Glutamatergic neuron (in vitro differentiated cells): ENCODE measurements at regions not wholly inside any gene's neighbourhood (a gene's known extent, or its start where the extent isn't known, plus 50 kb on each side); places are given as distances from the start of the nearest gene placed in this dataset.

Experiments used
- DNase-seq: peaks from one replicate; pipeline ENCODE4 v3.0.0; 2022
- H3K27ac Mint-ChIP-seq: one replicate; pipeline ENCODE4 v1.8.0; 2020; ENCODE audit warnings: mild to moderate bottlenecking, mixed read lengths, inconsistent platforms; ENCODE audit not compliant: unreplicated experiment
- H3K27me3 Mint-ChIP-seq: one replicate; pipeline ENCODE4 v1.8.0; 2020; ENCODE audit warnings: mild to moderate bottlenecking, moderate library complexity, mixed read lengths, inconsistent platforms; ENCODE audit not compliant: unreplicated experiment
- H3K36me3 Mint-ChIP-seq: one replicate; pipeline ENCODE4 v1.8.0; 2020; ENCODE audit warnings: mild to moderate bottlenecking, mixed read lengths, inconsistent platforms; ENCODE audit not compliant: unreplicated experiment
- H3K4me1 Mint-ChIP-seq: one replicate; pipeline ENCODE4 v1.8.0; 2020; ENCODE audit warnings: mild to moderate bottlenecking, low read depth, mixed read lengths, inconsistent platforms; ENCODE audit not compliant: unreplicated experiment
- H3K4me3 Mint-ChIP-seq: one replicate; pipeline ENCODE4 v1.8.0; 2020; ENCODE audit warnings: mild to moderate bottlenecking, mixed read lengths, inconsistent platforms; ENCODE audit not compliant: unreplicated experiment
- H3K9me3 Mint-ChIP-seq: one replicate; pipeline ENCODE4 v1.8.0; 2020; ENCODE audit warnings: mild to moderate bottlenecking, moderate library complexity, mixed read lengths, inconsistent platforms; ENCODE audit not compliant: unreplicated experiment
- TF ChIP-seq, protein P1 (sequence below): fragments of 200-600 bp; sonication (generic); IDR thresholded peaks from one replicate; pipeline ENCODE4 v1.5.0; 2021; ENCODE audit not compliant: partially characterized antibody, unreplicated experiment

DNA sequence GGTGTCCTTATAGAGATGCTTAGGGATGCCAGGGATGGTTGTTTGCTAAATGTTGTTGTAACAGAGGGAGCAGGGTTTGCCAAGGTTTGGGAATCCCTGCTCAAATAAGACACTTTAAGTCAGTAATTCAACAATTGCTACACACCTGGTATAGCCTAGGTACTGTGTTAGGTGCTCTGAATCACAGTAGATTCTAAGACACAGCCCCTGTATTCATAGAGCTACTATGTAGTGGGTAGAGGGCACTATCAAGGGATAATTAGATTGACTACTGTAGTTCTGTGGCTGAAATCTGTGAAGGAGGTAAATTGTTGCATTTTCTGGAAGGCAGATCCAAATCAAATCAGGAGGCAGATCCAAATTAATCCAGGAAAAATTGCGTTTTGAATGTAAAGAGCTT, 149.2 kb downstream of the C12orf75 start:
- DNase-seq, result no peak
- H3K9me3 Mint-ChIP-seq, result no peaks in the 10 kb centered on the region
- H3K36me3 Mint-ChIP-seq, result peaks cover 14% of the 10 kb centered on the region
- H3K4me1 Mint-ChIP-seq, result peaks cover 3% of the 10 kb centered on the region
- H3K27ac Mint-ChIP-seq, result no peak overlapping the region
- H3K27me3 Mint-ChIP-seq, result no peaks in the 10 kb centered on the region
- H3K4me3 Mint-ChIP-seq, result no peak overlapping the region
- TF ChIP-seq, protein P1, sequence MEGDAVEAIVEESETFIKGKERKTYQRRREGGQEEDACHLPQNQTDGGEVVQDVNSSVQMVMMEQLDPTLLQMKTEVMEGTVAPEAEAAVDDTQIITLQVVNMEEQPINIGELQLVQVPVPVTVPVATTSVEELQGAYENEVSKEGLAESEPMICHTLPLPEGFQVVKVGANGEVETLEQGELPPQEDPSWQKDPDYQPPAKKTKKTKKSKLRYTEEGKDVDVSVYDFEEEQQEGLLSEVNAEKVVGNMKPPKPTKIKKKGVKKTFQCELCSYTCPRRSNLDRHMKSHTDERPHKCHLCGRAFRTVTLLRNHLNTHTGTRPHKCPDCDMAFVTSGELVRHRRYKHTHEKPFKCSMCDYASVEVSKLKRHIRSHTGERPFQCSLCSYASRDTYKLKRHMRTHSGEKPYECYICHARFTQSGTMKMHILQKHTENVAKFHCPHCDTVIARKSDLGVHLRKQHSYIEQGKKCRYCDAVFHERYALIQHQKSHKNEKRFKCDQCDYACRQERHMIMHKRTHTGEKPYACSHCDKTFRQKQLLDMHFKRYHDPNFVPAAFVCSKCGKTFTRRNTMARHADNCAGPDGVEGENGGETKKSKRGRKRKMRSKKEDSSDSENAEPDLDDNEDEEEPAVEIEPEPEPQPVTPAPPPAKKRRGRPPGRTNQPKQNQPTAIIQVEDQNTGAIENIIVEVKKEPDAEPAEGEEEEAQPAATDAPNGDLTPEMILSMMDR, result no peak

DNA sequence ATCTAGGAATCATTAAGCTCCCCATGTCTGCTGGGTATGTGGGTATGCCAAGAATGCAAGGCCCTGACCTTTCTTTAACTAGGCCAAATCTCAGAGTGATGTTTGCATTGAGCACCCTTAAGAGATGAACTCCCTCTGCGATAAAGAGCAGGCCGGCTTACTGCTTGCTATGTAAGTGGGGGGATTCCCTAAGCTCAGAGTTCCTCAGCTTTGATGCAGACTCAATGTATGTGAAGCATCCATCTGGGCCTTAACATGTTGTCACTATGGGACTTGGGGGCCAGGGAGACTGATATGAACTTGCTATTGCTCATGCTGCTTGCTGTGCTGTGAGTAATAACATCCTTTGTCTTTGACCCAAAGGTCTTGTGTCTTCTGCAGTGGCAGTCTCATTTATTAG, 149.7 kb downstream of the C12orf75 start:
- DNase-seq, result no peak
- no peak overlapping the region for H3K4me3 Mint-ChIP-seq
- H3K36me3 Mint-ChIP-seq, result peaks cover 14% of the 10 kb centered on the region
- no peaks in the 10 kb centered on the region for H3K27me3 Mint-ChIP-seq
- no peak overlapping the region for H3K27ac Mint-ChIP-seq
- TF ChIP-seq, protein P1, result no peak
- H3K9me3 Mint-ChIP-seq, result no peaks in the 10 kb centered on the region
- H3K4me1 Mint-ChIP-seq, result peaks cover 3% of the 10 kb centered on the region

DNA sequence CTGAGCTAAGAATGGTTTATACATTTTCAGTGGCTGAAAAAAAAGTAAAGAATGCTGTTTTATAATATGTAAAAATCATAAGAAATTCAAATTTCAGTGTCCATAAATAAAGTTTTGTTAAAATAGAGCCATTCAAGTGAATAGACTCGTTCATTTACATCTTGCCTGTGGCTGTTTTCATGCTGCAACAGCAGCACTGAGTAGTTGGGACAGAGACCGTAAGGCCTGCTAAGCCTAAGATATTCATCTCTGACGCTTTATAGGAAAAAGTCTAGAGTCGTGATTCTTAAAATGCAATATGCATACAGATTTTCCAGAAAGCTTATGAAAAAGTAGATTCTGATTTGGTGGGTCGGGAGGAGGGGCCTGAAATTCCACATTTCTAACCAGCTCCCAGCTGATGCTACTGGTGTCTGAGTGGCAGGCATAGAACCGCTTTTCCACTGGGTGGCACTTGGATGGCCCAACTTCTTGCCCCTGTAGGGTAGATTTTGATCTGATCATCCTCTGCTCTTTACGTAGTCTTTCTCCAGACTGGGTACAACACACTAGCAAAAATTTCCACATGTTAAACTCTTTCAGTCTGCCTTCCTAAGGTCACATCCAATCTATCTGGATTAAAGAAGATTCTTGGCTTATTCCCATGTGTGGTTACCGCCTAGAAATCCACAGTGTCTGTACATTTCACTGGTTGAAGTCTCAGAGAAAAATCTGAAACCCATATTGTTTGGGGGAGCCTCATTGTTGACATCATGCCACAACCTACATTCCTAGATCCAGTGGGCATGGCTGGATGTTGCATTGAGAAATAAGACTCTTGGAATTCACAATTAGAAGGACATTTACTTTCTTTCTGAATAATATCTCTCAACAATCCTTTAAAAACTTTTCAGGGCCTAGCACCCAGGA, 151.2 kb downstream of the C12orf75 start:
- no peaks in the 10 kb centered on the region for H3K9me3 Mint-ChIP-seq
- H3K36me3 Mint-ChIP-seq, result peaks cover 9% of the 10 kb centered on the region
- no peak overlapping the region for H3K4me3 Mint-ChIP-seq
- TF ChIP-seq, protein P1, result no peak
- no peaks in the 10 kb centered on the region for H3K27me3 Mint-ChIP-seq
- DNase-seq, result no peak
- no peak overlapping the region for H3K27ac Mint-ChIP-seq
- peaks cover 3% of the 10 kb centered on the region for H3K4me1 Mint-ChIP-seq

DNA sequence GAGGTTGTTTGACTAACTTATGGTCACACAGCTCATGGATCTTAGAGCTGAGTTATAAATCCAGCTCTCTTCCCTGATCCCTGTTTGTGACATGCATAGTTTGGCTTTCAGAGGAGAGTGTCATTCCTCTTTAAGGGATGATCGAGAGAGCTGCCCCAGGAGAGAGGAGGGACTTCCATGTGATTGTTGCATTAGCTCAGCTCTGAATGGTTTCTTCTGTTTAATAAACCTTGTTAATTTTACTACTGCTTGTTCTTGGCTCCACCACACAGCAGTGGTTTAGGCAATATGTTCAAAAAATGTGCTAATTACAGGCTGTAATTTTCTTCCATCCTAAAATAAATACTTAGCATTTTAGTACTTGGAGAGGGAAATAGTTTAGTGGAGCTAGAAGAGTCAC, 152.5 kb downstream of the C12orf75 start:
- Mint-ChIP-seq H3K9me3 (no peaks in the 10 kb centered on the region), H3K4me3 (no peak overlapping the region), H3K36me3 (peaks cover 9% of the 10 kb centered on the region), H3K4me1 (peaks cover 3% of the 10 kb centered on the region), H3K27me3 (no peaks in the 10 kb centered on the region), H3K27ac (no peak overlapping the region)
- TF ChIP-seq, protein P1, result no peak
- DNase-seq, result no peak

DNA sequence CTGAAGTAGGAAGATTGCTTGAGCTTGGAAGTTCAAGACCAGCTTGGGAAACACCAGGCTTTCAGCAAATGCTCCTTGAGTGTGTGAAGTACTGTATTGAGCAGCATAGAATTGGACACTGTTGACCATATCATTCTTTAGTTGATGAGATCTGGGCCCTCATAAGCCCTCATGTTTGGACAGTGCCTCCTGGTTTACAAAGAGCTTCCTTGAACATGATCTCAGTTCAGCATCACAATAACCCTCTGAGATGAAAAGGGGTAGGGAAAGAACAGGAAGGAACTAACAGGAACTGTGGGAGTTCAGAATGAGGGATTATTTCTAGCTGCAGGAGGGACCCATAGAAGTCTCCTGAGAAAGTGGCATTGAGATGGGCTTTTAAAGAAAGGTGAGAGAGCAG, 153.2 kb downstream of the C12orf75 start:
- no peak for DNase-seq
- H3K36me3 Mint-ChIP-seq, result peaks cover 9% of the 10 kb centered on the region
- no peak overlapping the region for H3K4me3 Mint-ChIP-seq
- no peak overlapping the region for H3K27ac Mint-ChIP-seq
- peaks cover 2% of the 10 kb centered on the region for H3K4me1 Mint-ChIP-seq
- no peaks in the 10 kb centered on the region for H3K27me3 Mint-ChIP-seq
- TF ChIP-seq, protein P1, result no peak
- H3K9me3 Mint-ChIP-seq, result no peaks in the 10 kb centered on the region
